K562 (cell line): ENCODE measurements at regions not wholly inside any gene's neighbourhood (a gene's known extent, or its start where the extent isn't known, plus 50 kb on each side); places are given as distances from the start of the nearest gene placed in this dataset.

Experiments
- ATAC-seq: fragments of 200-7000 bp; cut with Tn5 transposase; 3 replicates; pipeline ENCODE4 v1.9.1; 2020; ENCODE audit warnings: moderate library complexity
- BruUV-seq: library from RNA; stranded (reverse); fragments of 400-500 nt; replicated peaks from 2 replicates; lab custom pipeline; 2021; lab: Mats Ljungman, UMichigan
- CTCF ChIA-PET: fragments of 300-600 bp; formaldehyde crosslinking; extraction: SDS; loops from one replicate; lab custom pipeline; 2021; ENCODE audit warnings: low intra/inter-chr PET ratio; lab: Yijun Ruan, JAX
- POLR2A ChIA-PET: fragments of 300-600, 350-650 bp; sonication (Branson Sonifier 250); formaldehyde crosslinking; extraction: SDS; loops from one replicate; lab custom pipeline; 2021; ENCODE audit warnings: antibody characterized with exemption, inconsistent platforms; lab: Yijun Ruan, JAX
- DNase-seq, 4 experiments: peaks; one replicate each; pipeline versions ENCODE4 v3.0.0 to v3.0.0-alpha.2; 2011 to 2018; ENCODE audit warnings: low spot score in 3 of 4, mixed read lengths in 3 of 4; ENCODE audit errors: extremely low read depth in 1 of 4
- FAIRE-seq: peaks from 2 replicates; lab custom pipeline; 2011; peaks lifted over from hg19 to GRCh38; lab: Jason Lieb, UNC
- H2AFZ ChIP-seq: 2 replicates; pipeline ENCODE4 v1.6.0; 2011; ENCODE audit warnings: low read depth, low read length, control low read depth, inconsistent platforms
- H3K27ac ChIP-seq: fragments of 200-600 bp; 3 replicates; pipeline ENCODE4 v1.8.0; 2011; ENCODE audit warnings: low read depth, mild to moderate bottlenecking, control low read depth, inconsistent platforms, low read length, moderate library complexity, mixed read lengths; ENCODE audit errors: extremely low read depth
- H3K27me3 ChIP-seq, 2 experiments: fragments of 300-600 bp in 1 of 2; 2 replicates in 1 of 2; 3 replicates in 1 of 2; pipeline versions ENCODE4 v1.6.0 to v1.8.0; 2011; ENCODE audit warnings: inconsistent platforms in 2 of 2, low read length in 2 of 2, mild to moderate bottlenecking in 1 of 2, mixed read lengths in 1 of 2, moderate library complexity in 1 of 2; ENCODE audit not compliant: control insufficient read depth in 2 of 2, insufficient read depth in 2 of 2
- H3K36me3 ChIP-seq: fragments of 300-600 bp; 3 replicates; pipeline ENCODE4 v1.8.0; 2011; ENCODE audit warnings: mild to moderate bottlenecking, low read length, inconsistent platforms; ENCODE audit not compliant: control insufficient read depth, insufficient read depth
- H3K4me1 ChIP-seq, 2 experiments: fragments of 200-600 bp in 1 of 2; replicated peaks in 1 of 2; 2 replicates in 1 of 2; 3 replicates in 1 of 2; pipeline versions ENCODE4 v1.5.1 to v1.8.0; 2011; ENCODE audit warnings: inconsistent platforms in 2 of 2, low read length in 2 of 2, mild to moderate bottlenecking in 1 of 2, mixed read lengths in 1 of 2, moderate library complexity in 1 of 2; ENCODE audit not compliant: control insufficient read depth in 2 of 2, insufficient read depth in 2 of 2
- H3K4me2 ChIP-seq: 2 replicates; pipeline ENCODE4 v1.6.1; 2011; ENCODE audit warnings: low read length, control low read depth, inconsistent platforms, mixed read lengths; ENCODE audit not compliant: insufficient read depth
- H3K4me3 ChIP-seq: fragments of 200-600 bp; sonication (generic), shearing (Covaris generic); 2 replicates; pipeline ENCODE4 v1.5.1; 2016; ENCODE audit warnings: control low read depth, inconsistent platforms
- H3K79me2 ChIP-seq: fragments of 200-600 bp; 3 replicates; pipeline ENCODE4 v1.8.0; 2011; ENCODE audit warnings: low read length, inconsistent platforms; ENCODE audit not compliant: control insufficient read depth, insufficient read depth
- H3K9ac ChIP-seq, 2 experiments: 2 replicates each; pipeline versions ENCODE4 v1.6.0 to v1.6.1; 2011; ENCODE audit warnings: low read depth in 2 of 2, low read length in 2 of 2, control low read depth in 1 of 2, inconsistent platforms in 1 of 2, mild to moderate bottlenecking in 1 of 2, mixed read lengths in 1 of 2; ENCODE audit not compliant: insufficient read depth in 1 of 2
- H3K9me1 ChIP-seq: one replicate; pipeline ENCODE4 v1.6.0; 2011; ENCODE audit warnings: inconsistent platforms, mild to moderate bottlenecking, low read length, moderate library complexity; ENCODE audit not compliant: control insufficient read depth, insufficient read depth
- H3K9me3 ChIP-seq: replicated peaks from 2 replicates; pipeline ENCODE4 v1.5.1; 2011; ENCODE audit warnings: low read depth, low read length, inconsistent platforms; ENCODE audit not compliant: control insufficient read depth, insufficient read depth
- H4K20me1 ChIP-seq: replicated peaks from 2 replicates; pipeline ENCODE4 v1.6.1; 2011; ENCODE audit warnings: low read length, inconsistent platforms, mixed read lengths; ENCODE audit not compliant: control insufficient read depth, insufficient read depth
- FUS ChIP-seq: fragments of 200-400 bp; formaldehyde crosslinking; optimal IDR thresholded peaks from 2 replicates; pipeline ENCODE3; 2017; ENCODE audit warnings: low read depth, low read length
- MCM5 ChIP-seq: fragments of 450-650 bp; IDR thresholded peaks from 2 replicates; pipeline ENCODE4 v1.6.1; 2016; ENCODE audit warnings: low read depth
- ZNF512 ChIP-seq: IDR thresholded peaks from 2 replicates; pipeline ENCODE4 v1.6.1; 2016; ENCODE audit warnings: missing genetic modification characterization, missing compliant biosample characterization
- WGBS: fragments of 100-300 bp; shearing (Covaris generic); methylation state at CpG from one replicate; pipeline ENCODE4 v1.1.6; 2016; ENCODE audit warnings: low coverage, mixed read lengths; ENCODE audit not compliant: insufficient coverage; ENCODE audit errors: missing lambda C conversion rate; 5-methylcytosine and 5-hydroxymethylcytosine counted together
- in situ Hi-C: fragments of 300-500 bp; cut with MboI; formaldehyde crosslinking; loops from 4 replicates; pipeline ENCODE4 v1.15.0; 2018; ENCODE audit warnings: inconsistent platforms, mixed read lengths
- intact Hi-C: fragments of 100-400 bp; cut with micrococcal nuclease; formaldehyde crosslinking; loops from 2 replicates; pipeline ENCODE4 v1.14.2; 2022

- CTCF ChIA-PET: no interaction called here
- no TSS peak for BruUV-seq
Measured at GRCh38 chr10:78449554-78449953, 415.9 kb downstream of the RPS24 start.

More at GRCh38 chr10:78449554-78449953, 415.9 kb downstream of the RPS24 start:
- Histone ChIP-seq H3K36me3 (no peaks in the 10 kb centered on the region), H3K79me2 (no peaks in the 10 kb centered on the region), H3K9ac (no peak overlapping the region), H3K4me3 (no peak overlapping the region), H3K9me1 (no peaks in the 10 kb centered on the region), H3K27me3 (peaks cover 14 to 36% of the 10 kb centered on the region in 2 experiments; a peak in 3 of 5 replicates), H3K4me1 (no peaks in the 10 kb centered on the region), H3K9me3 (no peaks in the 10 kb centered on the region), H3K27ac (no peak overlapping the region), H2AFZ (peak overlapping the region; percentile 69; the same call in 1 of the 2 replicates), H4K20me1 (no peaks in the 10 kb centered on the region), H3K4me2 (peak overlapping the region; percentile 22; the same call in 1 of the 2 replicates)
- in situ Hi-C loops: no loop called here
- intact Hi-C loops: no loop called here
- TF ChIP-seq FUS (no peak), ZNF512 (tag) (peak; percentile 39; the same call in 1 of the 2 replicates), MCM5 (no peak)
- FAIRE-seq (no peak), ATAC-seq (no peak; the same call in 2 of the 3 replicates), DNase-seq (no peak)
- 8% methylated on average over 4 of the region's 4 CpGs for WGBS
- POLR2A ChIA-PET: interaction anchor here (1.1 to 1.3 kb wide), 3 partner anchors 9 to 22 kb away, joined by 3 to 8 read pairs (median 3); no protein-coding TSS in a partner anchor
